ENCODE measurements at regions not wholly inside any gene's neighbourhood (a gene's known extent, or its start where the extent isn't known, plus 50 kb on each side); places are given as distances from the start of the nearest gene placed in this dataset.

GRCh38 chr18:51603111-51603510 lies 405.6 kb upstream of the MEX3C start:
- DNase-seq, result no peak

- no peak for DNase-seq
Observed at GRCh38 chr18:51603551-51603950, 406.1 kb upstream of the MEX3C start.

- no peak for DNase-seq
Observed at GRCh38 chr18:51610481-51610880, 413.0 kb upstream of the MEX3C start.

GRCh38 chr18:51611326-51611725 lies 413.8 kb upstream of the MEX3C start:
- no peak for DNase-seq

GRCh38 chr18:51614033-51614432 lies 416.6 kb upstream of the MEX3C start:
- no peak for DNase-seq

- no peak for DNase-seq
Observed at GRCh38 chr18:51614967-51615571, 417.6 kb upstream of the MEX3C start.

GRCh38 chr18:51617167-51617566 lies 419.7 kb upstream of the MEX3C start:
- DNase-seq, result no peak

- no peak for DNase-seq
Observed at GRCh38 chr18:51617572-51618260, 420.2 kb upstream of the MEX3C start.

GRCh38 chr18:51619283-51619682 lies 421.8 kb upstream of the MEX3C start:
- DNase-seq, result no peak

- peak; percentile 37 to 44 (median 41) for DNase-seq
Observed at GRCh38 chr18:51621113-51621863, 423.8 kb upstream of the MEX3C start.

- DNase-seq, result no peak
Observed at GRCh38 chr18:51621864-51622160, 424.3 kb upstream of the MEX3C start.

GRCh38 chr18:51622702-51623101 lies 425.2 kb upstream of the MEX3C start:
- no peak for DNase-seq

GRCh38 chr18:51623653-51624052 lies 426.2 kb upstream of the MEX3C start:
- DNase-seq, result peak in 2 of 3 donors; percentile 1

- DNase-seq, result no peak
Observed at GRCh38 chr18:51630706-51631105, 433.2 kb upstream of the MEX3C start.

- DNase-seq, result no peak
Observed at GRCh38 chr18:51637881-51638280, 440.4 kb upstream of the MEX3C start.

GRCh38 chr18:51639541-51639940 lies 442.1 kb upstream of the MEX3C start:
- DNase-seq, result no peak

GRCh38 chr18:51643483-51643882 lies 446.0 kb upstream of the MEX3C start:
- DNase-seq, result no peak

- DNase-seq, result no peak
Observed at GRCh38 chr18:51645607-51646006, 448.1 kb upstream of the MEX3C start.

- no peak for DNase-seq
Observed at GRCh38 chr18:51647346-51647745, 449.9 kb upstream of the MEX3C start.

GRCh38 chr18:51647942-51648341 lies 450.5 kb upstream of the MEX3C start:
- no peak for DNase-seq

GRCh38 chr18:51649796-51650195 lies 452.3 kb upstream of the MEX3C start:
- DNase-seq, result no peak

- DNase-seq, result no peak
Observed at GRCh38 chr18:51651761-51652160, 454.3 kb upstream of the MEX3C start.

- DNase-seq, result no peak
Observed at GRCh38 chr18:51653507-51654213, 456.2 kb upstream of the MEX3C start.
